NT2/D1 (cell line): ENCODE measurements at regions not wholly inside any gene's neighbourhood (a gene's known extent, or its start where the extent isn't known, plus 50 kb on each side); places are given as distances from the start of the nearest gene placed in this dataset.

ENCODE experiments used
- YY1 ChIP-seq: IDR thresholded peaks from 2 replicates; pipeline ENCODE4 v1.6.1; 2011; ENCODE audit not compliant: insufficient read length, insufficient read depth
- ZNF274 ChIP-seq: IDR thresholded peaks from 2 replicates; pipeline ENCODE4 v1.6.1; 2011; ENCODE audit warnings: mild to moderate bottlenecking, low read depth, low read length

- TF ChIP-seq ZNF274: no peak
- TF ChIP-seq YY1: no peak
These were observed 554.2 kb downstream of the JRKL start for GRCh38 chr11:96943970-96944369.
